Common myeloid progenitor, CD34-positive (primary cell): ENCODE measurements at regions not wholly inside any gene's neighbourhood (a gene's known extent, or its start where the extent isn't known, plus 50 kb on each side); places are given as distances from the start of the nearest gene placed in this dataset.

Source experiments
- CTCF ChIA-PET: fragments of 350-600 bp; sonication (Branson Sonifier 250); formaldehyde crosslinking; loops from one replicate; lab custom pipeline; 2021; ENCODE audit warnings: antibody characterized with exemption; lab: Charles Lee
- POLR2A ChIA-PET: fragments of 350-600 bp; sonication (Branson Sonifier 250); formaldehyde crosslinking; loops from one replicate; lab custom pipeline; 2021; ENCODE audit warnings: antibody characterized with exemption; lab: Charles Lee
- DNase-seq, 3 donors: peaks; one replicate each; pipeline versions ENCODE4 v3.0.0 to v3.0.0-alpha.2; 2013
- H3K27ac ChIP-seq, 2 experiments: 1 replicate in 1 of 2; 2 replicates in 1 of 2; pipeline ENCODE4 v1.7.0; 2013; ENCODE audit warnings: inconsistent platforms in 2 of 2, low read length in 2 of 2, mild to moderate bottlenecking in 2 of 2, low read depth in 1 of 2, moderate library complexity in 1 of 2; ENCODE audit not compliant: severe bottlenecking in 2 of 2, insufficient read depth in 1 of 2, poor library complexity in 1 of 2
- H3K27me3 ChIP-seq, 5 experiments: replicated peaks in 2 of 5; 1 replicate in 3 of 5; 2 replicates in 2 of 5; pipeline versions ENCODE4 v1.6.1 to v1.7.0; 2013; ENCODE audit warnings: low read length in 4 of 5, mild to moderate bottlenecking in 2 of 5, moderate library complexity in 2 of 5, inconsistent platforms in 1 of 5; ENCODE audit not compliant: insufficient read depth in 5 of 5, control insufficient read depth in 4 of 5
- H3K36me3 ChIP-seq, 4 experiments: 1 replicate in 2 of 4; 2 replicates in 2 of 4; pipeline versions ENCODE4 v1.6.1 to v1.7.0; 2013; ENCODE audit warnings: low read length in 3 of 4, control low read depth in 1 of 4, mild to moderate bottlenecking in 1 of 4; ENCODE audit not compliant: control insufficient read depth in 4 of 4, insufficient read depth in 4 of 4
- H3K4me1 ChIP-seq, 4 experiments: 1 replicate in 3 of 4; 2 replicates in 1 of 4; pipeline versions ENCODE4 v1.6.1 to v1.7.1; 2013; ENCODE audit warnings: low read length in 3 of 4, mild to moderate bottlenecking in 3 of 4, control low read depth in 1 of 4, inconsistent platforms in 1 of 4, moderate library complexity in 1 of 4; ENCODE audit not compliant: control insufficient read depth in 4 of 4, insufficient read depth in 4 of 4; ENCODE audit errors: control extremely low read depth in 1 of 4
- H3K4me3 ChIP-seq, 7 experiments: 1 replicate in 4 of 7; 2 replicates in 3 of 7; pipeline versions ENCODE4 v1.5.1 to v1.7.0; 2013; ENCODE audit warnings: mild to moderate bottlenecking in 7 of 7, low read length in 6 of 7, moderate library complexity in 6 of 7, inconsistent platforms in 2 of 7, low read depth in 2 of 7, control low read depth in 1 of 7; ENCODE audit not compliant: insufficient read depth in 4 of 7, control insufficient read depth in 1 of 7; ENCODE audit errors: extremely low read depth in 1 of 7
- H3K9me3 ChIP-seq, 5 experiments: 1 replicate in 4 of 5; 2 replicates in 1 of 5; pipeline versions ENCODE4 v1.6.1 to v1.7.1; 2013; ENCODE audit warnings: low read length in 4 of 5, mild to moderate bottlenecking in 2 of 5, inconsistent platforms in 1 of 5, low read depth in 1 of 5, moderate library complexity in 1 of 5; ENCODE audit not compliant: control insufficient read depth in 4 of 5, insufficient read depth in 2 of 5; ENCODE audit errors: control extremely low read depth in 1 of 5
- WGBS: methylation state at CpG from one replicate; pipeline ENCODE4 v1.1.5; 2013; ENCODE audit not compliant: insufficient coverage; 5-methylcytosine and 5-hydroxymethylcytosine counted together

DNA sequence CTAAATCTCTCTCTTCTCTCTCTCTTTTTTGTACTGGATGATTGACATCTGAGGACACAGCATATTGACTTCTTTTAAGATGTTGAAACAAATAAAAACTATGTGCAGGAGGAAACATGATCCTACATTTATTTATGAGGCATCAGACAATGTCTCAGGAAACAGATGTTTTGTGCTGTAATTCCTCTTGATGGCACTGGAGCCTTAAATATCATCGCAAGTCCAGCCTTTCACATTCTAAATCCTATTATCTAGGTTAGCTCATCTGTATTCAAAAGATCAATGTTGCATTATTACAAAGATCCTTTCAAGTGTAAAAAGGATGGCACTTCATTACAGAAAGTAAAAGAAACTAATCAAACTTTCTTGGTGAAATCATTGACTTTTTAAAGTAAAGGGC, 63.9 kb downstream of the MAT2B start:
- CTCF ChIA-PET = interaction anchor here (1.4 to 2.2 kb wide), 2 partner anchors 8 to 934 kb away, joined by 4 to 9 read pairs; no protein-coding TSS in a partner anchor
- POLR2A ChIA-PET = no interaction called here
- H3K27me3 ChIP-seq = peaks cover 13 to 38% (median 34%) of the 10 kb centered on the region in 5 experiments
- H3K4me1 ChIP-seq = peaks cover 4 to 12% (median 9%) of the 10 kb centered on the region in 4 experiments
- H3K4me3 ChIP-seq = no peak overlapping the region
- H3K27ac ChIP-seq = no peak overlapping the region
- no peaks in the 10 kb centered on the region for H3K36me3 ChIP-seq
- DNase-seq = peak in 2 of 3 donors; percentile 20 to 22
- H3K9me3 ChIP-seq = no peaks in the 10 kb centered on the region
- no CpG with 5 or more reads among the region's 1 CpG for WGBS

DNA sequence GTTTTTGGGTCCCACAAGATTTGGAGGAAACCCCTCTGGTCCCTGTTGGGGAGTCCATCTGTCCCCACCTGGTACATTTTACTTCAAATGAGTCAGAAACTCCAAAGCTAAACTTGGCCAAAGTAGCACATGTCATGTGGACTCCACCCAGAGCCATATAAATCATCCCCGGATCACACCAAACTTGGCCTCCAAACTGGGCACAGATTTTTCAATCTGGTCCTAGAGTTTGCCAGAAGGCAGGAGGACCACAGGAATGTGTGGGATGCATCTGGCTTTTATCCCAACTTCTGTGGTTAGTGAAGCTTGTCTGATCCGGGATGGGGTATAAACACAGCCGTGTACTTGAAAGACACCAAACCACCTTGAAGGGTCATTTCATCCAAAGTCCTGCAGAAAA, 66.3 kb downstream of the MAT2B start:
- ChIA-PET POLR2A (interaction anchor here (0.5 kb wide), 1 partner anchor 315 kb away, joined by 3 read pairs; no protein-coding TSS in a partner anchor), CTCF (no interaction called here)
- 60% methylated on average over 1 of the region's 3 CpGs for WGBS
- Histone ChIP-seq H3K4me3 (no peak overlapping the region), H3K36me3 (no peaks in the 10 kb centered on the region), H3K4me1 (no peaks in the 10 kb centered on the region), H3K9me3 (no peaks in the 10 kb centered on the region), H3K27ac (no peak overlapping the region), H3K27me3 (peaks cover 8 to 15% (median 14%) of the 10 kb centered on the region in 5 experiments)
- no peak for DNase-seq

GRCh38 chr5:163574472-163575440, 69.3 kb downstream of the MAT2B start:
- Histone ChIP-seq H3K36me3 (no peaks in the 10 kb centered on the region), H3K27me3 (peaks cover 0 to 3% (median 0%) of the 10 kb centered on the region in 5 experiments), H3K4me1 (no peaks in the 10 kb centered on the region), H3K4me3 (no peak overlapping the region), H3K9me3 (no peaks in the 10 kb centered on the region), H3K27ac (no peak overlapping the region)
- WGBS = no CpG with 5 or more reads among the region's 5 CpGs
- DNase-seq = no peak
- POLR2A ChIA-PET = no interaction called here
- CTCF ChIA-PET = no interaction called here

- H3K4me3 ChIP-seq = no peak overlapping the region
- no peak for DNase-seq
- CTCF ChIA-PET = interaction anchor here (0.6 to 1.0 kb wide), 2 partner anchors 12 to 891 kb away, joined by 3 read pairs; no protein-coding TSS in a partner anchor
- no peaks in the 10 kb centered on the region for H3K27me3 ChIP-seq
- no peaks in the 10 kb centered on the region for H3K36me3 ChIP-seq
- no peak overlapping the region for H3K27ac ChIP-seq
- H3K4me1 ChIP-seq = no peaks in the 10 kb centered on the region
- 95% methylated on average over 3 of the region's 5 CpGs for WGBS
- POLR2A ChIA-PET = interaction anchor here (0.6 kb wide), 1 partner anchor 1541 kb away, joined by 4 read pairs; no protein-coding TSS in a partner anchor
- no peaks in the 10 kb centered on the region for H3K9me3 ChIP-seq
Measured at GRCh38 chr5:163578652-163579051, 73.2 kb downstream of the MAT2B start.

DNA sequence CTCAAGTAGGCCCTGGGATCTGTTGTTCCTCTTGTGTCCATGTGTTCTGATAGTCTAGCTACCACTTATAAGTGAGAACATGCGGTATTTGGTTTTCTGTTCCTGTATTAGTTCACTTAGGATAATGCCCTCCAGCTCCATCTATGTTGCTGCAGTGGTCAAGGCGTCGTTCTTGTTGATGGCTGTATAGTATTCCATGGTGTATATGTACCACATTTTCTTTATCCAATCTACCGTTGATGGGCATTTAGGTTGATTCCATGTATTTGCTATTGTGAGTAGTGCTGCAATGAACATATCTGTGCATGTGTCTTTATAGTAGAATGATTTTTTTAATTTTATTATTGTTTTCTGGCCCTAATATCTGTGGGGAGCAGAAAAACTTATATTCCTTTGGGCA, 74.3 kb downstream of the MAT2B start:
- WGBS = no CpG with 5 or more reads among the region's 4 CpGs
- H3K9me3 ChIP-seq = no peaks in the 10 kb centered on the region
- ChIA-PET POLR2A (no interaction called here), CTCF (interaction anchor here (1.0 kb wide), 1 partner anchor 13 kb away, joined by 3 read pairs; no protein-coding TSS in a partner anchor)
- no peak overlapping the region for H3K4me3 ChIP-seq
- no peaks in the 10 kb centered on the region for H3K36me3 ChIP-seq
- no peaks in the 10 kb centered on the region for H3K27me3 ChIP-seq
- H3K4me1 ChIP-seq = no peaks in the 10 kb centered on the region
- no peak for DNase-seq
- no peak overlapping the region for H3K27ac ChIP-seq

GRCh38 chr5:163580516-163580915, 75.1 kb downstream of the MAT2B start:
- Histone ChIP-seq H3K4me3 (no peak overlapping the region), H3K27me3 (no peaks in the 10 kb centered on the region), H3K4me1 (no peaks in the 10 kb centered on the region), H3K27ac (no peak overlapping the region), H3K9me3 (no peaks in the 10 kb centered on the region), H3K36me3 (no peaks in the 10 kb centered on the region)
- ChIA-PET CTCF (no interaction called here), POLR2A (no interaction called here)
- 100% methylated on average over 1 of the region's 2 CpGs for WGBS
- no peak for DNase-seq
